ENCODE measurements at regions not wholly inside any gene's neighbourhood (a gene's known extent, or its start where the extent isn't known, plus 50 kb on each side); places are given as distances from the start of the nearest gene placed in this dataset.

- Mint-ChIP-seq H3K27ac (no peak overlapping the region), H3K27me3 (peaks cover 0 to 9% (median 2%) of the 10 kb centered on the region in 5 donors), H3K36me3 (no peaks in the 10 kb centered on the region), H3K4me3 (no peak overlapping the region), H3K4me1 (peaks cover 0 to 3% (median 0%) of the 10 kb centered on the region in 4 donors), H3K9me3 (peaks cover 0 to 3% (median 0%) of the 10 kb centered on the region in 9 donors)
- no peak for DNase-seq
- POLR2A ChIA-PET: no interaction called here
- ATAC-seq: no peak
Measured at GRCh38 chr1:232568331-232568852, 61.5 kb downstream of the SIPA1L2 start.

- POLR2A ChIA-PET: no interaction called here
- no peak for DNase-seq
- Mint-ChIP-seq H3K4me1 (peaks cover 0 to 3% (median 0%) of the 10 kb centered on the region in 4 donors), H3K9me3 (peaks cover 0 to 3% (median 0%) of the 10 kb centered on the region in 9 donors), H3K36me3 (no peaks in the 10 kb centered on the region), H3K4me3 (no peak overlapping the region), H3K27me3 (peaks cover 0 to 9% (median 2%) of the 10 kb centered on the region in 5 donors), H3K27ac (no peak overlapping the region)
- ATAC-seq: no peak
Measured at GRCh38 chr1:232566093-232566492, 63.8 kb downstream of the SIPA1L2 start.

- Mint-ChIP-seq H3K9me3 (peaks cover 0 to 2% (median 0%) of the 10 kb centered on the region in 9 donors), H3K4me3 (no peak overlapping the region), H3K4me1 (peaks cover 0 to 6% (median 2%) of the 10 kb centered on the region in 4 donors), H3K36me3 (no peaks in the 10 kb centered on the region), H3K27me3 (peaks cover 0 to 5% (median 1%) of the 10 kb centered on the region in 5 donors), H3K27ac (no peak overlapping the region)
- ATAC-seq (no peak), DNase-seq (no peak)
- POLR2A ChIA-PET: no interaction called here
Measured at GRCh38 chr1:232562855-232563510, 67.0 kb downstream of the SIPA1L2 start.

GRCh38 chr1:232561381-232561780 is 68.6 kb downstream of the SIPA1L2 start:
- Mint-ChIP-seq H3K4me1 (peaks cover 0 to 8% (median under 1%) of the 10 kb centered on the region in 4 donors), H3K27ac (no peak overlapping the region), H3K27me3 (peaks cover 0 to 2% (median 0%) of the 10 kb centered on the region in 5 donors), H3K36me3 (no peaks in the 10 kb centered on the region), H3K4me3 (no peak overlapping the region), H3K9me3 (no peaks in the 10 kb centered on the region)
- POLR2A ChIA-PET: no interaction called here
- ATAC-seq: no peak
- DNase-seq: no peak

- H3K27me3 Mint-ChIP-seq: peaks cover 0 to 2% (median 0%) of the 10 kb centered on the region in 5 donors
- H3K27ac Mint-ChIP-seq: no peak overlapping the region
- no peak overlapping the region for H3K4me3 Mint-ChIP-seq
- H3K4me1 Mint-ChIP-seq: peaks cover 0 to 8% (median under 1%) of the 10 kb centered on the region in 4 donors
- ATAC-seq (no peak), DNase-seq (no peak)
- no peaks in the 10 kb centered on the region for H3K9me3 Mint-ChIP-seq
- no peaks in the 10 kb centered on the region for H3K36me3 Mint-ChIP-seq
- POLR2A ChIA-PET: no interaction called here
Measured at GRCh38 chr1:232560940-232561339, 69.0 kb downstream of the SIPA1L2 start.

- no peaks in the 10 kb centered on the region for H3K9me3 Mint-ChIP-seq
- H3K36me3 Mint-ChIP-seq: no peaks in the 10 kb centered on the region
- peaks cover 0 to 8% (median under 1%) of the 10 kb centered on the region in 4 donors for H3K4me1 Mint-ChIP-seq
- ATAC-seq (no peak), DNase-seq (no peak)
- POLR2A ChIA-PET: no interaction called here
- H3K27me3 Mint-ChIP-seq: no peaks in the 10 kb centered on the region
- no peak overlapping the region for H3K4me3 Mint-ChIP-seq
- H3K27ac Mint-ChIP-seq: peak overlapping the region in 1 of 10 donors; percentile 21
Measured at GRCh38 chr1:232558954-232559353, 71.0 kb downstream of the SIPA1L2 start.

GRCh38 chr1:232557502-232558191 is 72.3 kb downstream of the SIPA1L2 start:
- DNase-seq: no peak
- Mint-ChIP-seq H3K36me3 (no peaks in the 10 kb centered on the region), H3K27ac (peak overlapping the region in 1 of 10 donors; percentile 50), H3K27me3 (no peaks in the 10 kb centered on the region), H3K4me3 (no peak overlapping the region), H3K4me1 (peaks cover 0 to 8% (median under 1%) of the 10 kb centered on the region in 4 donors), H3K9me3 (no peaks in the 10 kb centered on the region)
- ATAC-seq: no peak
- POLR2A ChIA-PET: no interaction called here

- no peak overlapping the region for H3K27ac Mint-ChIP-seq
- POLR2A ChIA-PET: no interaction called here
- H3K36me3 Mint-ChIP-seq: no peaks in the 10 kb centered on the region
- no peak for ATAC-seq
- H3K27me3 Mint-ChIP-seq: no peaks in the 10 kb centered on the region
- H3K4me1 Mint-ChIP-seq: peaks cover 0 to 8% (median under 1%) of the 10 kb centered on the region in 4 donors
- no peaks in the 10 kb centered on the region for H3K9me3 Mint-ChIP-seq
- no peak for DNase-seq
- no peak overlapping the region for H3K4me3 Mint-ChIP-seq
Measured at GRCh38 chr1:232557096-232557495, 72.8 kb downstream of the SIPA1L2 start.

GRCh38 chr1:232556351-232556750 is 73.6 kb downstream of the SIPA1L2 start:
- POLR2A ChIA-PET: no interaction called here
- Mint-ChIP-seq H3K9me3 (no peaks in the 10 kb centered on the region), H3K27ac (no peak overlapping the region), H3K4me1 (peaks cover 0 to 8% (median under 1%) of the 10 kb centered on the region in 4 donors), H3K27me3 (peaks cover 0 to 2% (median 0%) of the 10 kb centered on the region in 5 donors), H3K4me3 (no peak overlapping the region), H3K36me3 (no peaks in the 10 kb centered on the region)
- DNase-seq: no peak
- no peak for ATAC-seq

GRCh38 chr1:232555494-232556210 is 74.3 kb downstream of the SIPA1L2 start:
- POLR2A ChIA-PET: no interaction called here
- H3K36me3 Mint-ChIP-seq: no peaks in the 10 kb centered on the region
- no peak overlapping the region for H3K27ac Mint-ChIP-seq
- peaks cover 0 to 8% (median 0%) of the 10 kb centered on the region in 5 donors for H3K27me3 Mint-ChIP-seq
- no peaks in the 10 kb centered on the region for H3K9me3 Mint-ChIP-seq
- no peak for DNase-seq
- H3K4me1 Mint-ChIP-seq: peaks cover 0 to 8% (median under 1%) of the 10 kb centered on the region in 4 donors
- no peak for ATAC-seq
- no peak overlapping the region for H3K4me3 Mint-ChIP-seq

- POLR2A ChIA-PET: no interaction called here
- Mint-ChIP-seq H3K36me3 (no peaks in the 10 kb centered on the region), H3K27ac (no peak overlapping the region), H3K4me1 (peaks cover 0 to 8% (median under 1%) of the 10 kb centered on the region in 4 donors), H3K27me3 (peaks cover 0 to 8% (median 0%) of the 10 kb centered on the region in 5 donors), H3K9me3 (no peaks in the 10 kb centered on the region), H3K4me3 (no peak overlapping the region)
- no peak for DNase-seq
- ATAC-seq: no peak
Measured at GRCh38 chr1:232554409-232554808, 75.5 kb downstream of the SIPA1L2 start.

GRCh38 chr1:232553809-232554208 is 76.1 kb downstream of the SIPA1L2 start:
- no peak overlapping the region for H3K27ac Mint-ChIP-seq
- no peak overlapping the region for H3K4me3 Mint-ChIP-seq
- POLR2A ChIA-PET: no interaction called here
- H3K4me1 Mint-ChIP-seq: peaks cover 0 to 6% (median 0%) of the 10 kb centered on the region in 4 donors
- no peaks in the 10 kb centered on the region for H3K9me3 Mint-ChIP-seq
- H3K27me3 Mint-ChIP-seq: peaks cover 0 to 8% (median 0%) of the 10 kb centered on the region in 5 donors
- ATAC-seq: no peak
- H3K36me3 Mint-ChIP-seq: no peaks in the 10 kb centered on the region
- no peak for DNase-seq
